IMR-90 (cell line): ENCODE measurements at regions not wholly inside any gene's neighbourhood (a gene's known extent, or its start where the extent isn't known, plus 50 kb on each side); places are given as distances from the start of the nearest gene placed in this dataset.

Experiments used
- ATAC-seq: fragments of 200-7000 bp; cut with Tn5 transposase; 2 replicates; pipeline ENCODE4 v1.9.1; 2020; ENCODE audit warnings: low read depth, mild to moderate bottlenecking, moderate library complexity
- BruUV-seq: library from RNA; stranded (reverse); fragments of 400-500 nt; replicated peaks from 2 replicates; lab custom pipeline; 2021; lab: Mats Ljungman, UMichigan
- CTCF ChIA-PET: fragments of 300-600 bp; formaldehyde crosslinking; extraction: SDS; loops from one replicate; lab custom pipeline; 2021; ENCODE audit warnings: antibody characterized with exemption; lab: Yijun Ruan, JAX
- POLR2A ChIA-PET: fragments of 300-600 bp; sonication (Branson Sonifier 250); formaldehyde crosslinking; loops from one replicate; lab custom pipeline; 2022; ENCODE audit warnings: antibody characterized with exemption; ENCODE audit not compliant: unreplicated experiment; lab: Charles Lee
- DNase-seq: peaks from one replicate; pipeline ENCODE4 v3.0.0; 2013
- H2AFZ ChIP-seq: replicated peaks from 2 replicates; pipeline ENCODE3; 2013; ENCODE audit warnings: low read length, mild to moderate bottlenecking; ENCODE audit not compliant: poor library complexity
- H2AK5ac ChIP-seq: 2 replicates; pipeline ENCODE4 v1.6.1; 2013; ENCODE audit warnings: low read depth, low read length, inconsistent platforms
- H2AK9ac ChIP-seq: replicated peaks from 2 replicates; pipeline ENCODE3; 2013; ENCODE audit warnings: mild to moderate bottlenecking, low read depth, low read length, moderate library complexity; ENCODE audit not compliant: poor library complexity
- H2BK120ac ChIP-seq: 2 replicates; pipeline ENCODE4 v1.6.1; 2013; ENCODE audit warnings: low read depth, low read length, inconsistent platforms
- H2BK15ac ChIP-seq: 3 replicates; pipeline ENCODE4 v1.6.1; 2013; ENCODE audit warnings: low read depth, low read length, inconsistent platforms
- H2BK20ac ChIP-seq: 2 replicates; pipeline ENCODE4 v1.6.1; 2013; ENCODE audit warnings: low read depth, mild to moderate bottlenecking, inconsistent platforms, low read length, moderate library complexity
- H2BK5ac ChIP-seq: 2 replicates; pipeline ENCODE4 v1.6.1; 2013; ENCODE audit warnings: mild to moderate bottlenecking, low read depth, low read length, inconsistent platforms; ENCODE audit not compliant: poor library complexity, severe bottlenecking
- H3K14ac ChIP-seq: replicated peaks from 2 replicates; pipeline ENCODE4 v1.6.1; 2013; ENCODE audit warnings: low read depth, low read length, inconsistent platforms
- H3K18ac ChIP-seq: 2 replicates; pipeline ENCODE4 v1.6.1; 2013; ENCODE audit warnings: low read depth, low read length, control low read depth
- H3K23ac ChIP-seq: 2 replicates; pipeline ENCODE4 v1.6.1; 2013; ENCODE audit warnings: low read depth, low read length, inconsistent platforms
- H3K27ac ChIP-seq: 2 replicates; pipeline ENCODE4 v1.5.1; 2013; ENCODE audit warnings: mild to moderate bottlenecking, control low read depth, low read length; ENCODE audit not compliant: insufficient read depth
- H3K27me3 ChIP-seq: 2 replicates; pipeline ENCODE4 v1.6.1; 2013; ENCODE audit warnings: low read length; ENCODE audit not compliant: control insufficient read depth, insufficient read depth
- H3K36me3 ChIP-seq: 2 replicates; pipeline ENCODE4 v1.6.1; 2013; ENCODE audit warnings: low read length, mixed read lengths; ENCODE audit not compliant: control insufficient read depth, insufficient read depth
- H3K4ac ChIP-seq: 2 replicates; pipeline ENCODE4 v1.6.1; 2013; ENCODE audit warnings: low read depth, low read length, inconsistent platforms
- H3K4me1 ChIP-seq: 2 replicates; pipeline ENCODE4 v1.6.1; 2013; ENCODE audit warnings: low read length, mixed read lengths; ENCODE audit not compliant: control insufficient read depth, insufficient read depth
- H3K4me2 ChIP-seq: 2 replicates; pipeline ENCODE4 v1.6.1; 2013; ENCODE audit warnings: low read depth, mild to moderate bottlenecking, control low read depth, low read length, moderate library complexity
- H3K4me3 ChIP-seq: 2 replicates; pipeline ENCODE4 v1.5.1; 2013; ENCODE audit warnings: low read depth, mild to moderate bottlenecking, control low read depth, low read length, moderate library complexity; ENCODE audit not compliant: insufficient read depth
- H3K56ac ChIP-seq: 2 replicates; pipeline ENCODE4 v1.6.1; 2013; ENCODE audit warnings: low read length, inconsistent platforms; ENCODE audit not compliant: insufficient read depth; ENCODE audit errors: extremely low read depth
- H3K79me1 ChIP-seq, 2 experiments: 2 replicates each; pipeline ENCODE4 v1.6.1; 2013; ENCODE audit warnings: low read length in 2 of 2, inconsistent platforms in 1 of 2, low read depth in 1 of 2
- H3K9ac ChIP-seq: 2 replicates; pipeline ENCODE4 v1.6.1; 2013; ENCODE audit warnings: low read depth, low read length, control low read depth
- H3K9me1 ChIP-seq: 2 replicates; pipeline ENCODE4 v1.6.1; 2013; ENCODE audit warnings: low read length, inconsistent platforms; ENCODE audit not compliant: insufficient read depth
- H3K9me3 ChIP-seq: 2 replicates; pipeline ENCODE4 v1.6.1; 2013; ENCODE audit warnings: low read length; ENCODE audit not compliant: control insufficient read depth, insufficient read depth
- H4K20me1 ChIP-seq: 2 replicates; pipeline ENCODE4 v1.6.1; 2013; ENCODE audit warnings: low read length, inconsistent platforms; ENCODE audit not compliant: insufficient read depth
- H4K5ac ChIP-seq: 2 replicates; pipeline ENCODE4 v1.6.1; 2013; ENCODE audit warnings: mild to moderate bottlenecking, low read depth, low read length, control low read depth
- H4K8ac ChIP-seq, 2 experiments: 2 replicates each; pipeline ENCODE4 v1.6.1; 2013; ENCODE audit warnings: low read depth in 2 of 2, low read length in 2 of 2, control low read depth in 1 of 2, inconsistent platforms in 1 of 2
- H4K91ac ChIP-seq: 2 replicates; pipeline ENCODE4 v1.6.1; 2013; ENCODE audit warnings: low read depth, low read length, inconsistent platforms; ENCODE audit not compliant: insufficient read depth
- BHLHE40 ChIP-seq: fragments of 150-350 bp; IDR thresholded peaks from 2 replicates; pipeline ENCODE4 v1.6.1; 2016; ENCODE audit warnings: mild to moderate bottlenecking, low read depth, low read length
- CEBPB ChIP-seq: IDR thresholded peaks from 2 replicates; pipeline ENCODE4 v1.6.1; 2012; ENCODE audit warnings: low read depth, low read length, improper control_type of control experiment
- MAFK ChIP-seq: IDR thresholded peaks from 2 replicates; pipeline ENCODE4 v1.6.1; 2012; ENCODE audit warnings: low read depth, low read length, improper control_type of control experiment
- MAZ ChIP-seq: IDR thresholded peaks from 2 replicates; pipeline ENCODE4 v1.6.1; 2012; ENCODE audit warnings: low read depth, mild to moderate bottlenecking, low read length, improper control_type of control experiment, moderate library complexity, borderline replicate concordance
- MXI1 ChIP-seq: IDR thresholded peaks from 2 replicates; pipeline ENCODE4 v1.6.1; 2012; ENCODE audit warnings: low read depth, mild to moderate bottlenecking, low read length, moderate library complexity, borderline replicate concordance
- NFE2L2 ChIP-seq: fragments of 150-350 bp; IDR thresholded peaks from 2 replicates; pipeline ENCODE4 v1.6.1; 2016; ENCODE audit warnings: low read depth, mild to moderate bottlenecking, low read length
- POLR2A ChIP-seq: IDR thresholded peaks from 2 replicates; pipeline ENCODE4 v1.6.1; 2012; ENCODE audit warnings: mild to moderate bottlenecking, low read depth, low read length
- RAD21 ChIP-seq: IDR thresholded peaks from 2 replicates; pipeline ENCODE4 v1.6.1; 2012; ENCODE audit warnings: low read length, improper control_type of control experiment
- RCOR1 ChIP-seq: IDR thresholded peaks from 2 replicates; pipeline ENCODE4 v1.6.1; 2012; ENCODE audit warnings: mild to moderate bottlenecking, low read length, improper control_type of control experiment; ENCODE audit not compliant: insufficient replicate concordance
- SMC3 ChIP-seq: fragments of 150-350 bp; IDR thresholded peaks from 2 replicates; pipeline ENCODE4 v1.6.1; 2016; ENCODE audit warnings: low read depth, mild to moderate bottlenecking, antibody characterized with exemption, low read length, moderate library complexity
- WGBS, 2 experiments: methylation state at CpG; one replicate each; pipeline versions ENCODE4 v1.1.5 to v1.1.7; 2013; ENCODE audit warnings: missing lambda C conversion rate in 2 of 2; ENCODE audit not compliant: insufficient read length in 1 of 2; ENCODE audit errors: extremely low coverage in 2 of 2; 5-methylcytosine and 5-hydroxymethylcytosine counted together
- dilution Hi-C: fragments of 300-500 bp; cut with HindIII; formaldehyde crosslinking; loops from one replicate; pipeline ENCODE4 v1.14.3; 2018; ENCODE audit warnings: low sequenced_read_pairs; ENCODE audit not compliant: unreplicated experiment
- in situ Hi-C: fragments of 300-500 bp; cut with MboI; formaldehyde crosslinking; loops from 3 replicates; pipeline ENCODE4 v1.14.3; 2019; ENCODE audit warnings: low sequenced_read_pairs, inconsistent platforms, mixed read lengths
- intact Hi-C: fragments of 100-400 bp; cut with micrococcal nuclease; formaldehyde crosslinking; loops from 2 replicates; pipeline ENCODE4 v1.10.0; 2022
- TF ChIP-seq, protein P1 (sequence below): conservative IDR thresholded peaks from 2 replicates; pipeline ENCODE4 v1.5.1; 2012; ENCODE audit warnings: mild to moderate bottlenecking, low read depth, low read length, improper control_type of control experiment
- TF ChIP-seq, protein P2 (sequence below): fragments of 150-350 bp; IDR thresholded peaks from 2 replicates; pipeline ENCODE4 v1.6.1; 2017; ENCODE audit warnings: mild to moderate bottlenecking, antibody characterized with exemption, low read length, low read depth
- TF ChIP-seq, protein P3 (sequence below): fragments of 150-350 bp; IDR thresholded peaks from 2 replicates; pipeline ENCODE4 v1.6.1; 2016; ENCODE audit warnings: low read depth, mild to moderate bottlenecking, low read length, moderate library complexity, borderline replicate concordance

DNA sequence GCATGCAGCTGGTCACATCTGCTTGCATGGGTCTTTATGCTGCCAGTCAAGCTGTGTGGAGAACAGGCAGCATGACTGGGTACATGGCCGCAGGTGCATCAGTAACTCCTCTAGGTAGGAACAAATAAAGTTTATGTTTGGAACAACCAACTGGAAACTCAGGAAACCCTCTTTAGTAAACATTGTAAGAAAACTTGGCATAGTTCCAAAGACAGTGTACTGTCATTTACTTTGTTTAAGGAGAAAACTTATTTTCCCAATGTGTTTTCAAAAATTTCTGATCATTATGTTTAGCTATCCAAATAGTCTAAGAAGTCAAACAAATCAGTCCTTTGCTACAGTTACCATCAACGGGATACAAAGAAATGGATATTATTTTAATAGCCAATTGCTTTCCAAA is 386.0 kb downstream of the CHSY3 start:
- ATAC-seq (no peak), DNase-seq (no peak)
- H3K9me3 ChIP-seq: peaks cover 6% of the 10 kb centered on the region
- no peak overlapping the region for H3K18ac ChIP-seq
- ChIA-PET POLR2A (no interaction called here), CTCF (no interaction called here)
- H3K23ac ChIP-seq: no peak overlapping the region
- no peaks in the 10 kb centered on the region for H3K27me3 ChIP-seq
- in situ Hi-C loops (no loop called here), dilution Hi-C loops (no loop called here), intact Hi-C loops (no loop called here)
- H2AK9ac ChIP-seq: no peak overlapping the region
- no peak overlapping the region for H3K4ac ChIP-seq
- no peak overlapping the region for H3K4me2 ChIP-seq
- H4K8ac ChIP-seq: no peak overlapping the region
- H3K4me1 ChIP-seq: no peaks in the 10 kb centered on the region
- H4K20me1 ChIP-seq: no peaks in the 10 kb centered on the region
- no peak overlapping the region for H2AFZ ChIP-seq
- H3K79me1 ChIP-seq: no peaks in the 10 kb centered on the region
- H2BK120ac ChIP-seq: no peak overlapping the region
- no peak overlapping the region for H2BK20ac ChIP-seq
- H3K14ac ChIP-seq: no peak overlapping the region
- H3K56ac ChIP-seq: no peak overlapping the region
- no peak overlapping the region for H2AK5ac ChIP-seq
- no peak overlapping the region for H3K9ac ChIP-seq
- H2BK5ac ChIP-seq: no peak overlapping the region
- H3K4me3 ChIP-seq: no peak overlapping the region
- no peak overlapping the region for H3K27ac ChIP-seq
- H3K9me1 ChIP-seq: no peaks in the 10 kb centered on the region
- no peak overlapping the region for H4K91ac ChIP-seq
- H2BK15ac ChIP-seq: no peak overlapping the region
- no peak overlapping the region for H4K5ac ChIP-seq
- H3K36me3 ChIP-seq: no peaks in the 10 kb centered on the region
- BruUV-seq: no TSS peak
- no CpG with 5 or more reads among the region's 2 CpGs for WGBS, 2 experiments
- TF ChIP-seq MAFK (no peak), BHLHE40 (no peak), NFE2L2 (no peak), MXI1 (no peak), CEBPB (no peak), POLR2A (no peak), MAZ (no peak), RCOR1 (no peak), RAD21 (no peak), SMC3 (no peak)
- TF ChIP-seq, protein P1, sequence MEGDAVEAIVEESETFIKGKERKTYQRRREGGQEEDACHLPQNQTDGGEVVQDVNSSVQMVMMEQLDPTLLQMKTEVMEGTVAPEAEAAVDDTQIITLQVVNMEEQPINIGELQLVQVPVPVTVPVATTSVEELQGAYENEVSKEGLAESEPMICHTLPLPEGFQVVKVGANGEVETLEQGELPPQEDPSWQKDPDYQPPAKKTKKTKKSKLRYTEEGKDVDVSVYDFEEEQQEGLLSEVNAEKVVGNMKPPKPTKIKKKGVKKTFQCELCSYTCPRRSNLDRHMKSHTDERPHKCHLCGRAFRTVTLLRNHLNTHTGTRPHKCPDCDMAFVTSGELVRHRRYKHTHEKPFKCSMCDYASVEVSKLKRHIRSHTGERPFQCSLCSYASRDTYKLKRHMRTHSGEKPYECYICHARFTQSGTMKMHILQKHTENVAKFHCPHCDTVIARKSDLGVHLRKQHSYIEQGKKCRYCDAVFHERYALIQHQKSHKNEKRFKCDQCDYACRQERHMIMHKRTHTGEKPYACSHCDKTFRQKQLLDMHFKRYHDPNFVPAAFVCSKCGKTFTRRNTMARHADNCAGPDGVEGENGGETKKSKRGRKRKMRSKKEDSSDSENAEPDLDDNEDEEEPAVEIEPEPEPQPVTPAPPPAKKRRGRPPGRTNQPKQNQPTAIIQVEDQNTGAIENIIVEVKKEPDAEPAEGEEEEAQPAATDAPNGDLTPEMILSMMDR: no peak
- TF ChIP-seq, protein P2, sequence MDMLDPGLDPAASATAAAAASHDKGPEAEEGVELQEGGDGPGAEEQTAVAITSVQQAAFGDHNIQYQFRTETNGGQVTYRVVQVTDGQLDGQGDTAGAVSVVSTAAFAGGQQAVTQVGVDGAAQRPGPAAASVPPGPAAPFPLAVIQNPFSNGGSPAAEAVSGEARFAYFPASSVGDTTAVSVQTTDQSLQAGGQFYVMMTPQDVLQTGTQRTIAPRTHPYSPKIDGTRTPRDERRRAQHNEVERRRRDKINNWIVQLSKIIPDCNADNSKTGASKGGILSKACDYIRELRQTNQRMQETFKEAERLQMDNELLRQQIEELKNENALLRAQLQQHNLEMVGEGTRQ: no peak
- TF ChIP-seq, protein P3, sequence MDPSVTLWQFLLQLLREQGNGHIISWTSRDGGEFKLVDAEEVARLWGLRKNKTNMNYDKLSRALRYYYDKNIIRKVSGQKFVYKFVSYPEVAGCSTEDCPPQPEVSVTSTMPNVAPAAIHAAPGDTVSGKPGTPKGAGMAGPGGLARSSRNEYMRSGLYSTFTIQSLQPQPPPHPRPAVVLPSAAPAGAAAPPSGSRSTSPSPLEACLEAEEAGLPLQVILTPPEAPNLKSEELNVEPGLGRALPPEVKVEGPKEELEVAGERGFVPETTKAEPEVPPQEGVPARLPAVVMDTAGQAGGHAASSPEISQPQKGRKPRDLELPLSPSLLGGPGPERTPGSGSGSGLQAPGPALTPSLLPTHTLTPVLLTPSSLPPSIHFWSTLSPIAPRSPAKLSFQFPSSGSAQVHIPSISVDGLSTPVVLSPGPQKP: no peak
